IPS-18c (cell line): ENCODE measurements at regions not wholly inside any gene's neighbourhood (a gene's known extent, or its start where the extent isn't known, plus 50 kb on each side); places are given as distances from the start of the nearest gene placed in this dataset.
"Not testable (repeated sequence)": the region's sequence is repeated elsewhere in the genome, so short reads cannot be mapped to it uniquely, and the experiment has no call there.

Experiments
- H3K4me3 ChIP-seq: 2 replicates; pipeline ENCODE4 v1.7.0; 2013; ENCODE audit warnings: low read depth, mild to moderate bottlenecking, low read length, moderate library complexity; ENCODE audit not compliant: insufficient read depth
- H3K9me3 ChIP-seq: one replicate; pipeline ENCODE4 v1.6.1; 2013; ENCODE audit warnings: mild to moderate bottlenecking, low read length, moderate library complexity; ENCODE audit not compliant: control insufficient read depth, insufficient read depth

DNA sequence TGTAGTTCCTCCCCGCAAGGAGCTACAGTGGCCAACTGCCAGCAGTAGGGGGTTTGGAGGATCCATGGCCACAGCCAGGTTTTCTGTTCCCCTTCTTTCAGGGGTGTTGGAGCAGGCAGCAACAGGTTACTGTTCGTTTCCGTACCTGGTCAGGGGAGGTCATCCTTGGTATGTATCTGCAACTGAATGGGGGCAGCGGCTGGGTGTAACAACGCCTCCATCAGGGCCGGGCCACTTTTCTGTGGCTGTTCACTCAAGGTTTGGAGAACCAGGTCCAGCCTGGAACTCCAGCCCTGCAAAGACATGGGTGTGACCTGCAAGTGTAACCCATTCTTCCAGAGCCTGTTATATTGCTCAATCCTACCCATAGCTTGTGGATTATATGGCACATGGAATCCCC, 732.3 kb upstream of the MIR17HG start:
- no peak overlapping the region for H3K4me3 ChIP-seq
- no peaks in the 10 kb centered on the region for H3K9me3 ChIP-seq

DNA sequence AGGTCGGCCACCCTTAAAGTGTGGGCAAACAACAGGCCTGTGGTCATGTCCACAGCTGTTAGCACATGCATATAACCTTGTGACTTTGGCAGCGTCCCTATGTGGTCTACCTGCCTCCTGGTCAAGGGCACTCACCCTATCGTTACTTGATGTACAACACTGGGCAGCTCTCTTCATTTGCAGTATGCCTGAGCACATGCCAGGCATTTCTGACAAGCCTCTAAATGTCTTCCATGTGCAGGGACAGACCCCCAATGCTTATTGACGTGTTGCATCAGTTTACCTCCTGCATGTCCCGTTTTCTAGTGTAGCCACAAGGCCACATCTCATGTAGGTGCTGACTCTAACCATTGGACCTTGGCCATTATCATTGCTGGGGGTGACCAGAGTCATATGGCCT, 731.7 kb upstream of the MIR17HG start:
- no peak overlapping the region for H3K4me3 ChIP-seq
- no peaks in the 10 kb centered on the region for H3K9me3 ChIP-seq

DNA sequence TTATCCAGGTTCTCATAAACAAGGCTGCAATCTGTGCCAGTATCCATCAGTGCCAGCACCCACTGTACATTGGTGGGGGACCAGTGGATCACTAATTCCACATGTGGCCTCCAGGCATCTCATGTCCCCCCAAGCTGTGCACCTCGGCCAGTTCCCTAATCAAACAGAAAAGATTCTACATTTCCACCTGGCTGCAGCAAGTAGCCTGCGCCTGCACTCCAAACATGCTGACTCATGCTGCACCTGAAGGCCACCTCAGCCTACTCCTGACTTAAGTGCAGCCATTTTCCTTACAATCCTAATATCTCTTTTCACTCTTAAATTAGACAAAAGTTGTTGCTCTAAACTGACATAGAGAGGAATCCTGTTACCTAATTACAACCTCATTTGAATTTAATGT, 729.4 kb upstream of the MIR17HG start:
- no peaks in the 10 kb centered on the region for H3K9me3 ChIP-seq
- H3K4me3 ChIP-seq = no peak overlapping the region

DNA sequence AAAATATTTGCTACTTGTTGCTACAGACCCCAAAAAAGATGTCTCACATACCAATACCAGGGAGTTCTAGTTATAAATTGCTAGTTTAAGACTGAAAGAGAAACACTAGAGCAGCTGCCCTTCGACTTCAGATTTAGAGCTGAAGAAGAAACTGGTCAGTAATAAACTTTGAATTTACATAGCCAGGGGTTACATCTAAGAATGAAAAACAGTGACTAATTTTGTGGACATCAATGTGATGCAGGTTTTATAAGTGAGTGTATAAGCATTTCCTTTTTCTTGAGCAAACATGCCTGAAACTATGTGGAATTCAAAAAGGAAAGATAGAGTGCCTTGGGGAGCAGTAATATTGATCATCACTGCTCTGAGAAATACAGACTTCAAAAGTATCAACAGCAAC, 724.9 kb upstream of the MIR17HG start:
- no peaks in the 10 kb centered on the region for H3K9me3 ChIP-seq
- no peak overlapping the region for H3K4me3 ChIP-seq

DNA sequence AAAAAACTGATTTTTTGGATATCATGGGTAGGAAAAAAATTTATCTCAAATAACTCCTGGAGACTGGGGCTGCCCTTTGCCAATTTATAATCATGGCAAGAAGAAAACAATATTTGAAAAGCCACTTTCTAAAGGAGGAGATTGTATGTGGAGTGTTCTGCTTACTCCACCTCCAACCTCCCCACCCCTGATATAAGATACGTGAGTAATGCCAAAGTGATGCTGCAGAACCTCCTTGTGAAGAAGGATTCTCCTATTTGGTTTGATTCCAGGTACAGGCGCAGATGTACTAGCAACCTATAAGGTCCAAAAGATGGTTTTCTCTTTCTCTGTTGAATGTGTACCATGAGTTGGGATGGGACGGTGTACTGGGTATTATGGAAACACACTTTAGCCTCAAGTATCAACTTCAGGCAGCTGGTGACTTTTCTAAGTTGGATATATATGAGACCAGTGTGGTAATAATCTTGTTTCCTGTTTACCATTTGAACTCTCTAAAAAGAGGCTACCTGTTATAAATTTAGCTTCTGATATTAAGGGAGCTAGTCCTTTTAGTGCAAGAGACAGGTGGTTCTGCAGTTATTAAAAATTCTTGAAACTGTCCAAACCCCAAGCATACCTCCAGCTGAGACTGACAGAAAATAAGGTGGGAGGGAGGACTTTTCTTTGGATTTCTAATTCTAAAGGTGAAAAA, 724.0 kb upstream of the MIR17HG start:
- Histone ChIP-seq H3K4me3 (no peak overlapping the region), H3K9me3 (no peaks in the 10 kb centered on the region)

DNA sequence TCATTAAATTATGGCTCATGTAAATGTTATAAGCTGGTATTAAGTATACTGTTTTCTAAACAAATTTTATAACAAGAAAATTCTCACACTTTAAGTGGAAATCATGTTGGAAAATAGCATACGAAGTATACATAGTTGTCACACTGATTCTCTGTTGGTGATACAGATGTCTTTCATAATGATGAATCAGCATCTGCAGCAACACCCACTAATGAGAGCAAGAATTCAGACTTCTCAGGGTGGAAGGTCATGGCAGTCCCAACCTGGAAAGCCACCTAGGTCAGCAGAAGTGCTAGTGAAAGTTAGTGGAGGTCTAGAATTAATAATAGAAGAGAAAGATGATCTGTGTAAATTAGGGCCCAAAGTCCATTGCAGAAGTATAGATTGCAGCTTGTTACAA, 719.7 kb upstream of the MIR17HG start:
- H3K9me3 ChIP-seq = no peaks in the 10 kb centered on the region
- H3K4me3 ChIP-seq = no peak overlapping the region

DNA sequence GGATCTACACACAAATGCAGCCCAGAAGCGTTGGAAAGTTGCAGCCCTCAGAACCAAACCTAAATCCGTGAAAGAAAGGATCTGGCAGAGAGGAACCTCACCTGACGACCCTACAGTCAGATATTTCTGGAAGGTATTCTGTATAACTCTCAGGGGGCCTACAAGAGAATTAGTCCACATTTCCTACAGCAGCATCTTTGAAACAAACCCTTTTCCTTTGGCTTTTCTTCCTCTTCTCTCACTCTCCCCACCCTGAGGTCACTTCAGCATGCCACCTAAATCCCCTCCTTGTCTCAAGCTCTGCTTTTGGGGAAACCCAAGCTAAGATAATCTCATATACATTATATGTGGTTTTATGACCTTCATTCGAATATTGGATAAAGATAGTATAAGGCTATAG, 719.0 kb upstream of the MIR17HG start:
- no peaks in the 10 kb centered on the region for H3K9me3 ChIP-seq

DNA sequence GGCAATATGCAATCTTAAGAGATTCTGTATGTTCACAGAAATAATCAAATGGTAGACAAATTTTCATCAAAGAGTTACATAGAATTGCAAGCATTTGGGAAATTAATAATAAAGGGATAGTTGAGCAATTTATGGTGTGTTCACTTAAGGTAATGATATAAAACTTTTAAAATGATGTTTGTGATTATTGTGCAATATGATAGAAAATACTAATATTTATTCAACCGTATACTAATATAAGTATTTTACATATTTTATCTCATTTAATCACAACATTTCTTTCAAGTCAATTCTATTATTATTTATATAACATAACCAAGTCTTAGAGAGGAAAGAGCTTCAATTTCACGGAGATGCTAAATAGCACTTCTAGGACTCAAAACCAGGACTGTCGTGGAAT, 716.8 kb upstream of the MIR17HG start:
- Histone ChIP-seq H3K4me3 (no peak overlapping the region), H3K9me3 (no peaks in the 10 kb centered on the region)

More for the DNA sequence above, 719.0 kb upstream of the MIR17HG start:
- H3K4me3 ChIP-seq = no peak overlapping the region

DNA sequence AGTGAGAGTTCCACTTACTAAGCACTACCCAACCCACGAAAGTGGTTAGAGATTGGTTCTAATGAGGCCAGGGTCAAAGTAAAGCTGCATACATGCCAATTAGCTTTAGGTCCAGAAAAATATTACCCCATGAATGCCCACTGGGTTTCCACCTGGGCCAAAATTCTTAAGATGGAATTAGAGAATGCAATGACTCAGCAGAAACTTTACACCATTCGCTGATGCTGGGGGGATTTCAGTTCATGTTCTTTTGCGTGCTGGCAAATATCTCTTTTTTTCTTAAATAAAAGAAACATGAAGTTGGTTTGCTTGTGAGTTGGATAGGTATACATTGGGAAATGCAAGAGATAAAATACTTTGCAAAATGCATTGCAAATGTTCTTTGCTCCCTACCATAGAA, 715.3 kb upstream of the MIR17HG start:
- Histone ChIP-seq H3K4me3 (no peak overlapping the region), H3K9me3 (no peaks in the 10 kb centered on the region)

DNA sequence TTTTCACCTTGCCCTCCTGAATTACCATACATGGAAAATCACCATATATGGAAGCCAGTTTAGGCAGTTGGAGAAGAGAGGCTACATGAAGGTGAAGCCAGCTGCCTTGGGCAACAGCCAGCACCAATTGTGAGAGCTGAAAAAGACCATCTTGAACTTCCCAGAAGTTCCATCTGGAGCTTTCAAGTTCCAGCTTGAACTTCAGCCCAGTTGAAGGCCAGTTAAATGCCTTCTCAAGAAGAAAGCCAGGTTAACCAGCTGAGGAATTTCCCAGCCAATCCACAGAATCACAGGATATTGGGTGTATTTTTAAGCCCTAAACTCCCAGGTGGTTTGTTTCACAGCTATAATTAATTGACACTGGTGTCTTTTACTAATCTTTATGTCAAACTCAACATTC, 713.6 kb upstream of the MIR17HG start:
- Histone ChIP-seq H3K9me3 (no peaks in the 10 kb centered on the region), H3K4me3 (no peak overlapping the region)

DNA sequence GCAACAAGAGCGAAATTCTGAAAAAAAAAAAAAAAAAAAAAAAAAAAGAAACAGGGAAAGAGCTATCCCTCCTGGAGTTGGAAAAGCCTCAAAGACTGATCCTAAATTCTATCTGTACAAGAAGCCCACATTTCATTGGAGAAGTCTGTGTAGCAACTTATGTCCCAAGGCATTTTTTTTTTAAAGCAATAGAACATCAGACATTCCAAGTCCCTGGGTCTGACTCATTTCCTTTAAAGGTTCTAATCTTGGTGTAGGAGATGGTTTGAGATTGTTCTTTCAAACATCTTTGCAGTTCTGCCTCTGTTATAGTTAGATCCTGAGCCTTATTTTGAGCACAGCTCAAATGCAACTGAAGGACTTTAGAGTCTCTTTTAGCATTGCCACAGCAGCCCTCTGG, 706.5 kb upstream of the MIR17HG start:
- peaks cover 7% of the 10 kb centered on the region for H3K9me3 ChIP-seq
- H3K4me3 ChIP-seq = no peak overlapping the region

DNA sequence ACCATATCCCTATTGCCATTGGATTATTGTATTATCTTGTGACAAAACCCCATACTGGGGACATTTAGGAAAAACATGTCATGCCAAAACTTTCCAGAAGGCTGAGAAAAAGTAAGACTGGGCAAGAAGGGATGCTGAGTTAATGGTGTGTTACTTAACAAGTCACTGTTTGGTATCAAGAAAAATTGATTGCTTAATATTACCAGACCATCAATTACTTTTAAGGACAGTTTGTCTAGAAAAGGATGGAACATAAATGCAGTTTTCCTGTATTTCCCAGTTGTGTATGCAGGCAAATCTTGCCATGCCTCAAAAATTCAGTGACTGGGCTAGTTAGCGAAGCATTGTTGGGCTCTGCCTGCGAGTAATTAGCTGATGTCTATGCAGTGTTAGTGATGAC, 705.6 kb upstream of the MIR17HG start:
- Histone ChIP-seq H3K9me3 (peaks cover 7% of the 10 kb centered on the region), H3K4me3 (no peak overlapping the region)

DNA sequence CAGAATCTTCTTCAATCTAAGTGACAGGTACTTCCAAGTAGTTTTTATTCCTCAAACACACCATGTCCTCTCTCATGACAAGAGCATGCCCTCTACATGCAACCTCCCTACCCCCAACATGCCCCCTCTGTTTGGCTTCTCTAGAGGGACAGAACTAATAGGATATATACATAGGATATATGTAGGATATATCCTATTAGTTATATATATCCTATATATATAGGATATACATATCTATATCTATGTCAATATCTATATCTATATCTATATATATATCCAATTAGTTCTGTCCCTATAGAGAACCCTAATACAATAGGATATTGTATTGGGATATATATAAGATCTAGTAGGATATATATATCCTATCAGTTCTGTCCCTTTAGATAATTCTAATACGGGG, 701.9 kb upstream of the MIR17HG start:
- H3K9me3 ChIP-seq = peaks cover 7% of the 10 kb centered on the region
- no peak overlapping the region for H3K4me3 ChIP-seq

DNA sequence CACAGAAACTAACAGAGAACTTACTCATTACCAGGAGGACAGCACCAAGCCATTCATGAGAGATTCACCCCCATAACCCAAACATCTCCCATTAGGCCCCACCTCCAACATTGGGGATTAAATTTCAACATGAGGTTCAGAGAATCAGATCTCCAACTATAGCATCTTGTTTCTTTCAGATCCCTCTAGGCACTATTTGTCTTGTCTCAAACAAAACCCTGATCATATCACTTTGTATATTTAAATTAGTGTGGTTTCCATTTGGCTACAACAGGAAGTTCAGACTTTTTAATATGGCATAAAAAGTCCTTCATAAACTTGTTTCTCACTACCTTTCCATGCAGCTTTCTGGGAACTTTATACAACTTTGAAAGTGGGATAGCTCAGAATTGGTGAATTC, 699.0 kb upstream of the MIR17HG start:
- no peak overlapping the region for H3K4me3 ChIP-seq
- H3K9me3 ChIP-seq = peaks cover 10% of the 10 kb centered on the region

DNA sequence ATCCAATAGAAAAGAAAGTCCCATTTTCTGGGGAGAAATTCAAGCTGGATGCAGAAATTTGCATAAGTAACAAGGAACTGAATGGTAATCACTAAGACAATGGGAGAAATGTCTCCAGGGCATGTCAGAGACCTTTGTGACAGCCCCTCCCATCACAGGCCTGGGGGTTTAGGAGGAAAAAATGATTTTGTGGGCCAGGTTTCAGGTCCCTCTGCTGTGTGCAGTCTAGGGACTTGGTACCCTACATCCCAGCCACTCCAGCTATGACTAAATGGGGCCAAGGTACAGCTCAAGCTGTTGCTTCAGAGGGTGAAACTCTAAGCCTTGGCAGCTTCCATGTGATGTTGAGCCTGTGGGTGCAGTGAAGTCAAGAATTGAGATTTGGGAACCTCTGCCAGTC, 695.5 kb upstream of the MIR17HG start:
- H3K4me3 ChIP-seq = no peak overlapping the region

DNA sequence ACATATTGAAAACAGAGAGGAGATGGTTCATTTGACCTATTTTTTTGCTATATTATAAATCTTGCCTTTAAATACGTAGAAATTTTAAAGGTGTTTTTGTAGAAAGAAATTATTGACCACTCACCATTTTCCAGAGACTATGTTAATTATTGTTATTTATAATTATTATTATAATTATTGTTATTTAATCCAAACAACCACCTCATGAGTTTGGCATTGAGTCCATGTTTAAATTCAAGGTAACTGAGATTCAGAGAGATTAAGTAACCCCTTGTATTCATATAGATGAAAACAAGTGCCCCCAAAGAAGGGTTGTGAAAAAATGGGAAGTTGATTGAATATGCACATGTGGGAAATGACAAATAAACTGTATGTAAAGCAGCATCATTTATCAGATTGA, 692.5 kb upstream of the MIR17HG start:
- Histone ChIP-seq H3K9me3 (peaks cover 6% of the 10 kb centered on the region), H3K4me3 (no peak overlapping the region)

More for the DNA sequence above, 695.5 kb upstream of the MIR17HG start:
- peaks cover 6% of the 10 kb centered on the region for H3K9me3 ChIP-seq

DNA sequence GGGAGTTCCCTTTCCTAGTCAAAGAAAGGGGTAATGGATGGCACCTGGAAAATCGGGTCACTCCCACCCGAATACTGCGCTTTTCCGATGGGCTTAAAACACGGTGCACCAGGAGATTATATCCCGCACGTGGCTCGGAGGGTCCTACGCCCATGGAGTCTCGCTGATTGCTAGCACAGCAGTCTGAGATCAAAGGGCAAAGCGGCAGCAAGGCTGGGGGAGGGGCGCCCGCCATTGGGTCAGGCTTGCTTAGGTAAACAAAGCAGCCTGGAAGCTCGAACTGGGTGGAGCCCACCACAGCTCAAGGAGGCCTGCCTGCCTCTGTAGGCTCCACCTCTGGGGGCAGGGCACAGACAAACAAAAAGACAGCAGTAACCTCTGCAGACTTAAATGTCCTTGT, 683.3 kb upstream of the MIR17HG start:
- H3K9me3 ChIP-seq, H3K4me3 ChIP-seq: not testable (repeated sequence)

DNA sequence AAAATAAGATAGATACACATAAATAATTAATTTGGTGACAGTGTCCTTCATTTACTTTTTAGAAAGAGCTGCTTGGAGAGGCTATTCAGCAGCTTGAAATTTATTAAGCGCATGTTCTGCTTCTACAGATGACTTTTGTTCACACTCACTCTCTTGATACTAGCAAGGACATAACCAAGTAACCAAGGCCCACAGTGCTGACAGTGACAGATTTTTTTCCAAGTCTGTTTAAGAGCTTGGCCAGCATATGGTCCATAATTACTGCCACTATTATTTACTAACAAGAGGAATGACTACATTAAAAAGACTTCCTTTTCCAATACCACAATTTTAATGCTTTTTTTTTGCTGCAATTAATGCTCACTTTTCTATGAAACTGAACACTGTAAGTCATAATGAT, 673.7 kb upstream of the MIR17HG start:
- no peak overlapping the region for H3K4me3 ChIP-seq
- H3K9me3 ChIP-seq = no peaks in the 10 kb centered on the region

DNA sequence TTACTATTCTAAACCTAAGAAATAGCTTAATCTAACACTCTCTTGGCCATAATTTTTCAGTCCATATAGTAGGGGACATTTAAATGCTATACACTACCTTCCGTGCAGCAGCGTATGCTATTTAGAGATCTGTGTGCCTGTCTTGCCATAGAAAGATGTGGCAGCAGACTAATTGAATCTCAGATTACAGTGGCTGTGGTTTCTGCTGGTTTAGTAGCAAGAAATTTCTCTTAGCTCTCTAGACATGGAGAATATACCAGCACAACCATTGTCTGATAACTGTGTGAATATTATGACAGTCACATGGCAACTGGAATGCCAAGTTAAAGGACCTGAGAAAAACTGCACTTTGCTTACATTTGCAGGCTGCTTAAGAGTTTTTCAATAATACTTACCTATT, 672.4 kb upstream of the MIR17HG start:
- no peak overlapping the region for H3K4me3 ChIP-seq
- no peaks in the 10 kb centered on the region for H3K9me3 ChIP-seq
